A172 (cell line): ENCODE measurements at regions not wholly inside any gene's neighbourhood (a gene's known extent, or its start where the extent isn't known, plus 50 kb on each side); places are given as distances from the start of the nearest gene placed in this dataset.
A peak's percentile ranks its signal among the peaks of the same experiment; 100 is the strongest.

Experiments
- DNase-seq: peaks from one replicate; pipeline ENCODE4 v3.0.0-alpha.2; 2015; ENCODE audit warnings: low spot score

DNA sequence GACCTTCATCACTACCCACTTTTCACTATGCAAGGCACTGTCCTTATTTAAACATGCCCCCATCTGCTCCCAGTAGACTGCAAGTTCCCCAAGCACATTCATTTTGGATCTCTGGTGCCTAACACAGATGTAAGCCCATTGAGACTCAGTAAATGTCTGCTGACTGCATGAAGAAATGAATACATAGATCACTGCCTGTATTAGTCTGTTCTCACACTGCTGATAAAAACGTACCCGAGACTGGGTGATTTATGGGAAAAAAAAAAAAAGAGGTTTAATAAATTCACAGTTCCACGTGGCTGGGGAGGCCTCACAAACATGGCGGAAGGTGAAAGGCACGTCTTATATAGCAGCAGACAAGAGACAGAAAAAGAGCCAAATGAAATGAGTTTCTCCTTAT lies 204.9 kb downstream of the ATG4C start:
- no peak for DNase-seq

DNA sequence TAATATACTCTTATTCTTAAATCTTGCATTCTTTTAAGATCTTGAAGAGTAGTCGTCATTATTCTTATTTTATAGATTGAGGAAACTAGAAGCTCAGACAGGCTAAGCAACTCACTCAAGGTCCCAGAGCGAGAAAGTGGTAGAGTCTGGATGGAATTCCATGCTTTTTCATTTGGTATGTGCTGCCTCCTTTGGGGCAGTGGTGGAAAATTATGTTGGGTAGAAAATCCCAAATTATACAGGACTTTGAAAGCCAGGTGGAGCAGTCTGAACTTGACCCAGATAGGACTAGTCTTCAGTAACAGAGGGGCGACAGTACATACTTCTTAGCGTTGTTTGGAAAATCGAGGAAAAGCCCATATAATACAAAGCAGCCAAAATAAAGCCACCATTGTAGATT lies 205.6 kb downstream of the ATG4C start:
- no peak for DNase-seq

- no peak for DNase-seq
Measured at GRCh38 chr1:62991152-62991551, 207.2 kb downstream of the ATG4C start.

DNA sequence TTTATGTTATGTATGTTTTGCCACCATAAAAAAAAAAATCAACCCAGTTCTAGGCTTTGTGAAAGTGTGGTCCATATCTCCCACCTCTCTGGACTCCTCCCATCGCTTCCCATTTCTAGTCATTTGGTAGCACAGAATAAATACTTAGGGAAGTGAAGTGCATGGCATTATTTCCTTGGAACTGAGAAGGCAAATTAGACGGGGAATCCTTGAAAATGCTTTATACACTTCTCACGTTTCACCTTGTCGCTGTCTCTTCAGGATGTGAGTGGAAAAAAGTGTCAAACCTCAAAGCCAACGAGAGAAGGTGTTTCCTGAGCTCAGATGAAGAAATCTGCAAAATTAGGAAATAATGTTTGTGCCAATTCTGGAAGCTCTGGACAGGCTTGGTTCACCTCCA lies 209.9 kb downstream of the ATG4C start:
- DNase-seq: no peak

DNA sequence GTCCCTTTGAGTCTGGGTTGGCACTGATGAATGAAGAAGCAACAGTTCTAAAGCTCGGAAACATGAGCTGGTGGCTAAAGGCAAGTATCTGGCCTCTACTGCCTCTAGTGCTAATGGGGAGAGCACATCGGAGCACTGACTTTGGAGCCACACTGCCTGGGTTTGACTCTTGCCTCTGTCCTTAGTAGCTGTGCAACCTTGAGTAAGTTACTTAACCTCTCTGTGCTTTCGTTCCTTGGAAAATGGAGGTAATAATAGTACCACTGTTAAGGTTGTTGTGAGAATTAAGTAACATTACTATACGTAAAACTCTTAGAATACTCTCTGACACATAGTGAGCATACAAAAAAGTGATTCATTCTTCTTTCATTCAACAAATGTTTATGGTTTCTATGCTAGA lies 211.2 kb downstream of the ATG4C start:
- no peak for DNase-seq

GRCh38 chr1:62997884-62998283 lies 214.0 kb downstream of the ATG4C start:
- no peak for DNase-seq

DNA sequence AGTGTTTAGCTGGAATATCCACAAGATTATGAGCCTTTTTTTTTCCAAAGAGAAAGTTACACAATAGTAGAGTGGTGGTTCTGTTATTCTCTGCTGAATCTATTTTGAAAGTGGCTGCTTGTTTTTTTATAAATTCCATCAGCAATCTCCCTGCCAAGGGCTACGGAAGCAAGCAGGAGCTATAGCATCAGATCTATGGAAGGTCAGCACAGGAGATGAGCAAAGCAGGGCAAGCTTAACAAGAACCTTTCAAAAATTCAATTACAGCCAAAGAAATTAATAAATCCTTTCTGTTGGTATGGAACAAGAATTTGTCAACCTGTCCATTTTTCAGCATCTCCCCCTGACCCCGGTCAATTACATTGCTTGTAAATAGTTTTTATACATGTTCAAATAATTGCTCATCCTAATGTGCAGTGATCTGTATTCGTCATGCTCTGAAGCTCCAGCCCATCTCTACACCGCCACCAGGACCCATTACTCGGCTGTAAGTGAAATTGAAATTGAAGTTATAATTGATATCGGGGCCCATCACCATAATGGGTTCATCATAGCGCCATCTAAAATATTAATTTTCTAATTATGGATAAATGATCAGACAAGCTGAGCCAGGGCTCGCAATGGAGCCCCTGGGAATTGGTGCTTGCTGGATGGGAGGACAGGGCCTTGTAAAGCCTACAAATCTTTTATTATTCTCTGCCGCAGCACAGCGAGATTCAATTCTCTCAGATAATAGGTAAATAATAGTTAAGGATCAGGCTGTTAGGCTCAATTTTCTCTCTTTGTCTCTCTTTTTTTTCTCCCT lies 215.1 kb downstream of the ATG4C start:
- no peak for DNase-seq

GRCh38 chr1:63000508-63000907 lies 216.6 kb downstream of the ATG4C start:
- no peak for DNase-seq

- DNase-seq: peak; percentile 16
Measured at GRCh38 chr1:63004868-63005267, 220.9 kb downstream of the ATG4C start.

GRCh38 chr1:63005812-63006211 lies 221.9 kb downstream of the ATG4C start:
- DNase-seq: no peak

DNA sequence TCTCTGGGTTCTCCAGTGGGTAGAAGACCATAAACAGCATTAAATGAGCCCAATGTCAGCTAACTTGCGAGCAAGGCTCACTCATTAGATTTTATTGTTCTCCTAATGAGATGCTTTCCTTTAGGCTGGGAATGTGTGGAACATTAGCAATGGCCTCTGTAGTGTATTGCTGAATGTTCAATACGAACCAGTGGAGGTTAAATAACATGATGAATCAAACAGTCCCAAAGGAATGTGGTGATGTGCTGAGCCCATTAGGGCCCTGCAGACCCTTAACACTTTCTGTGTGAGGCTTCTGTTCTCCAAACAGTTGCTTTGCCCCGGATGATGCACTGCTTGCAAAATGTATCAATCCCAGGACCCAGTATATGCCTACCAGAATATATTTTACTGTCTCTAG lies 225.5 kb downstream of the ATG4C start:
- no peak for DNase-seq

- no peak for DNase-seq
Measured at GRCh38 chr1:63010913-63011660, 227.2 kb downstream of the ATG4C start.

DNA sequence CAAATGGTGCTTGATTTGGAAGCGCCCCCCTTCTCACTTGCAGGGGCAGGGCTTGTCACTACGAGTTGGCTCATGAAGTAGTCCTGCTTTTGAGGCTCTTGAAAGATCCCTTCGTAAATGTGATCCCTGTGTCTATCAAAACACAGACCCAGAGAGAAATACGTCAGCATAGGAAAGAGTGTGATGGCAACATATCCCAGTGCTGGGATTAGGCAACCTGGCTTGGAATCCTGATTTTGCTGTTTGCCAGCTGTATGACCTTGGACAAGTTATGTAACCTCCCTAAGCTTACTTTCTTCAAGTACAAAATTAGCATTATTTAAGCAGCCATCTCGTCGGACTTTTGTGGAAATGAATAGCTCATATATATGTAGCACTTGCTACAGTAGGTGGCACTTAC lies 228.4 kb downstream of the ATG4C start:
- no peak for DNase-seq

DNA sequence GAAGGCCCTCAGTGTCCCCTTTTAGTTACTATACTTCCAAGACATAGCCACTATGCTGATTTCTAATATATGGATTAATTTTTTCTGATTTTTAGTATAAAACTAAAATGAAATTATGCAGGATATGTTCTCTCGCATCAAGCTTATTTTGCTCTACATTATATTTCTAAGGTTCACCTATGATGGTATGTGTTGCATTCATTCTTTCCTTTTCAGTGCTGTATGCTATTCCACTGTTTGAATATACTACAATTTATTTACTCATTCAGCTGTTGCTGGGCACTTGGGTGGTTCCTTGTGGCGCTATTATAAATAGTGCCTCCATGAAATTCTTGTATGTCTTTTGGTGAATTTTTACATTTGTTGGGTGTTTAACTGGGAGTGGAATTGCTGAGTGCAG lies 230.3 kb downstream of the ATG4C start:
- DNase-seq: no peak

DNA sequence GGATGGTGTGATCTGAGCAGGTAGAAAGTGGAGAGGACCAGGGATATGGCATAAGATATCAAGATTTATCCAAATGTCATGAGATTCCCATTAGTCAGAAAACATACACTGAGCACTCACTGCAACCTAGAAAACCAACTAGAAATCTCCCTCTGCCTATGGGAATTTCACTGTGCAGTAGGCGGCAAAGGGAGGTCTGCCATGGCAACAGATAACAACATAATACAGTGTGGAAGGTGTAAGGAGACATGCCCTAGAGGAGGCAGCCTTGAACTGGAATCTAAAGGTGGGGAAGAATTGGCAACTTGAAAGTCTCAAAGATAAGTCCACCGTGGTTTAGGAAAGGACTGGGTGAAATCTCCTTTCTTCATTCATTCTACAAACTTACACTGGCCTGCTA lies 238.4 kb downstream of the ATG4C start:
- DNase-seq: no peak

- no peak for DNase-seq
Measured at GRCh38 chr1:63023171-63023570, 239.2 kb downstream of the ATG4C start.

DNA sequence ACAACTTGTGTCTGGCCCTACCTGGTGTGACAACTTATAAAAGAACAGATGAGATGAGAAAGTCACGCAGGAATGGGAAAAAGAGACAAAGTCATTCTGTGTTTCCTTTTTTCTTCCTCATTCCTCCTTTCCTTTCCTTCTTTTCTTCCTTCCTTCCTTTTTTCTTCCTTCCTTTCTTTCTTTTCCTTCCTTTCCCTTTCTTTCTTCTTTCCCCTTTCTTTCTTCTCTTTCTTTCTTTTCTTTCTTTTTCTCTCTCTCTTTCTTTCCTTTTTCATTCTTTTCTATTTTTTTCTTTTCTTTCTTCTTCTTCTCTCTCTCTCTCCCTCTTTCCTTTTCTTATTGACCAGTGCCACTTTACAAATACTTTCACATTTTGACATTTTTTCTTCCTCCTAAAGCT lies 239.7 kb downstream of the ATG4C start:
- no peak for DNase-seq

- peak; percentile 9 for DNase-seq
Measured at GRCh38 chr1:63024132-63024531, 240.2 kb downstream of the ATG4C start.

DNA sequence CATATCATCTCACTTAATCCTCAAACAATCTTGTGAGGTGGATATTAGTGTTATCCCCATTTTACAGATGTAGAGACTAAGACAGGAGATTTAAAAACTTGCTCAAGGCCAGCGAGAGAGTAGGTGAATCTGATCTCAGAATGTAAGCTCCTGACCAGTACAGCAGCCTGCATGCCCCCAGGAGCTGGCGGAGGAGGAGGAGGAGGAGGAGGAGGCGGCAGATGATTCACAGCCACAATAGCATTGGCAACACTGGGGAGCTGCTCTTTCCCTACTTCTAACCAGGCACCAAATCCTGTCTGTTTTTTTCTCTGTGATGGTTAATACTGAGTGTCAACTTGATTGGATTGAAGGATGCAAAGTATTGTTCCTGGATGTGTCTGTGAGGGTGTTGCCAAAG lies 243.2 kb downstream of the ATG4C start:
- no peak for DNase-seq

- no peak for DNase-seq
Measured at GRCh38 chr1:63032171-63032570, 248.2 kb downstream of the ATG4C start.

GRCh38 chr1:63033211-63033610 lies 249.3 kb downstream of the ATG4C start:
- no peak for DNase-seq

GRCh38 chr1:63034256-63034655 lies 250.3 kb downstream of the ATG4C start:
- DNase-seq: no peak

- DNase-seq: no peak
Measured at GRCh38 chr1:63038586-63038985, 254.7 kb downstream of the ATG4C start.
